ENCODE measurements at regions not wholly inside any gene's neighbourhood (a gene's known extent, or its start where the extent isn't known, plus 50 kb on each side); places are given as distances from the start of the nearest gene placed in this dataset.

- TF ChIP-seq CTCF (conservative IDR thresholded peaks at IDR 0.05) (no peak), ZFX (IDR thresholded peaks at IDR 0.05) (no peak)
Observed at GRCh38 chr4:162894387-162894786, 272.3 kb downstream of the NAF1 start.
